Kidney capillary endothelial cell (primary cell): ENCODE measurements at regions not wholly inside any gene's neighbourhood (a gene's known extent, or its start where the extent isn't known, plus 50 kb on each side); places are given as distances from the start of the nearest gene placed in this dataset.
A peak's percentile ranks its signal among the peaks of the same experiment; 100 is the strongest.

Experiments
- DNase-seq: peaks from one replicate; pipeline ENCODE4 v3.0.0-alpha.2; 2018; ENCODE audit warnings: low spot score

DNA sequence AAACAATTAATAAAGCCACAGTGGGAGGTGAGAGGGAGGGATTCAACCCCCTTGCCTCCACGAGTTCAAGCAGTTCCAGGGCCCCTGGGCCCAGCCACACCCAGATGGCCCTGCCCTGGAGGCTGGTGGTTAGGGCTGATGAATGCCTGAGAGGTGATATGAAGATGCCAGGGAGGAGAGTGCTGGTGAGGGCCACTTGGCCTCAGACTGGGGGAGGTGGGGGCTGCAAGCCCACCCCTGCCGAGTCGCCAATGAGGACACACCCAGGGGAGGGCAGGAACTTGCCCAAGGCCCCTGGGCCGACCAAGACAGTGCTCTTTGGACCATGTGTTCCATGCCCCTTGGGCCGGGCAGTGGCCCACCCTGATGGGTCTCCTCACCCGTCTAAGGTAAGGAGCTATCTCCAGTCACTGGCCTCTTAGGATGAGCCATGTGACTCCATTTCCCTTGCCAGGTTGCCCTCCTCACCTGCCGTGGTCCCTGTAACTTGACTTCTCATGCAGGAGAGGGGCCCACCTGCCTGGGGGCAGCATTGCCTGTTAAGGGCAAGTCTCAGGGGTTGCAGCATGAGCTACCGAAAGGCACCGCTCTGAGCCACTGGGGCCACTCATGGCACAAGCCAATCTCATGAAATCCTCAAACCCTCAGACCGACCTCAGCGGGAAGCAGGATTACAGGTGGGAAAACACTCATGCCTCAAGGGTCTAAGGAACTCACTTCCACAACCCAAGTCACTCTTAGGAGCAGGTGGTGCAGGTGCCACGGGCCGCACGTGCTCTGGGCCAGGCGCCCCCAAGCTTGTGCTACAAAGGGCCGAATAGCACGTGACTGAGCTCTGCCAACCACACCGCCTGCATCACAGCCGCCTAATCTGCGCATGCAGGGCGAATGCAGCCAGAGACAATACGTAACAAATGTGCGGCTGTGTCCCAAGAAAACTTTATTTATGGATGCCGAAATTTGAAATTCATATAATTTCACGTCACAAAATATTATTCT lies 147.4 kb upstream of the MLN start:
- no peak for DNase-seq

- no peak for DNase-seq
Observed at GRCh38 chr6:33950472-33950881, 146.7 kb upstream of the MLN start.

- no peak for DNase-seq
Observed at GRCh38 chr6:33949877-33950435, 146.2 kb upstream of the MLN start.

DNA sequence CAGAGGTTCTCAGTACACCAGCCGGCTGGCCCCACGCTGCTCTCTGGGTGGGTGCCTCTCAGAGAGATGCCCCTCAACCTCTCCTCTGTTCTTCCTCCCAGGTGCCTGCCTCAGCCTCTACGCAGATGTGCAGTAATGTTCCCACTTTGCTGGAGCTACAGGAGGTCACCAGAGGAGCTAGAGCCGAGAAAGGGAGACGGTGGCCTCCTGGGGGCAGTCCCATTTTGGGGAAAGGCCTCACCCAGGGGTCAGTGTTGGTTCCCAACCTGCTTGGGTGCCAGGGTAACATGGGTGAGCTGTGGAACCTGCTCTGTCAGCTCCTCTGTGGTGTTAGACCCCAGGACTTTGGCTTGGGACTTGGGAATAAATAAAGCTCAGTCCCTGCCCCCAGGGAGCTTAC lies 145.3 kb upstream of the MLN start:
- no peak for DNase-seq

- DNase-seq, result no peak
Observed at GRCh38 chr6:33947916-33948594, 144.3 kb upstream of the MLN start.

- no peak for DNase-seq
Observed at GRCh38 chr6:33947047-33947446, 143.2 kb upstream of the MLN start.

GRCh38 chr6:33945931-33946330 lies 142.1 kb upstream of the MLN start:
- DNase-seq, result no peak

DNA sequence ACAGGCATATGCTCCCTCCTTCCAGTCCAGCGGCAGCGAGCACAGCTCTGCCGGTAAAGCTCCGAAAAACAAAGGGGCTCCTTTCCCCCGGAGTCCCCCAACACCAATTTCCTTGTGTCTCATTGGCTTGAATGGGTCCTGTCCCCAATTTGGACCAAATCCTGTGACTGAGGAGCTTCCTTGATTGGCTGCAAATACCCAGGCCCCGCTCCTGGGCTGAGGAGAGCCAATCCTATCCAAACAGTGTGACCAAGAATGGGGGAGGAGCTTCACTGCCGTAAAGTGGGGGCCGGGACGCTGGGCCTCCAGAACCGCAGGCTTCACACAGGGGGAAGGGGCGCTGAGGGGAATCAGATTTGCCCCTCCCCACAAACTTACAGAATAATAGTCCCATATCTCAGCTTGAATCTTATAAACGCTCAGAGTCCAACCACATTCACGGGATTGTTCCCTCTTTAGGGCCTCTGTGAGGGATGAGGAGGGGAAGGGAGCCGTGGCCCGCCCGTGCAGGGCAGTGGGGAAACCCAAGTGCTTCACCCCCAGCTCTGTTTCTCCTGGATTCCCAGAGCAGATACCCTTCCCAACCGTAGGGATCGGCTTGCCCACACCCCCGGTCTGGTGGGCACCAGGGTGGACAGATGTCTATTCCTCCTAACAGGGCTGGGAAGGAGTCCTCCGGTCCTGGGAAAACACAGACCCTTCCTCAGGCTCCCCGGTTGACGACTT lies 141.0 kb upstream of the MLN start:
- no peak for DNase-seq

DNA sequence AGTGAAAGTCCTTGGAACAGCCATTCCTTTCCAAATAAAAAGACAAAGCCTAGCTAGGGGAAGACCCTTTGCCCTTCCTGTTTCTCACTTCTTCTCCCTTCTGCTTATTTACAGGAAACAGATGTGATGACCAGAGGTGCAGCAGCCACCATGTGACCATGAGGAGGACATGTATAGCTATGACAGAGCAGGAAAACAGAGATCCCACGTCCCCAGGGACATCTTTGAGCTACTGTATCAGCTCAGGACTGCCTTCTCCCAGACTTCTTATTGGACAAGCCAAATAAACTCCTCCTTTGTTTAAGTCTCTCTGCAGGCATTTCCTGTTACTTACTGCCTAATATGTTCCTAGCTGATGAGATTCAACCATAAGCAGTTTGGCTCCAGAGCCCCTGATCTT lies 133.1 kb upstream of the MLN start:
- DNase-seq, result peak; percentile 47

GRCh38 chr6:33935439-33936080 lies 131.8 kb upstream of the MLN start:
- no peak for DNase-seq

DNA sequence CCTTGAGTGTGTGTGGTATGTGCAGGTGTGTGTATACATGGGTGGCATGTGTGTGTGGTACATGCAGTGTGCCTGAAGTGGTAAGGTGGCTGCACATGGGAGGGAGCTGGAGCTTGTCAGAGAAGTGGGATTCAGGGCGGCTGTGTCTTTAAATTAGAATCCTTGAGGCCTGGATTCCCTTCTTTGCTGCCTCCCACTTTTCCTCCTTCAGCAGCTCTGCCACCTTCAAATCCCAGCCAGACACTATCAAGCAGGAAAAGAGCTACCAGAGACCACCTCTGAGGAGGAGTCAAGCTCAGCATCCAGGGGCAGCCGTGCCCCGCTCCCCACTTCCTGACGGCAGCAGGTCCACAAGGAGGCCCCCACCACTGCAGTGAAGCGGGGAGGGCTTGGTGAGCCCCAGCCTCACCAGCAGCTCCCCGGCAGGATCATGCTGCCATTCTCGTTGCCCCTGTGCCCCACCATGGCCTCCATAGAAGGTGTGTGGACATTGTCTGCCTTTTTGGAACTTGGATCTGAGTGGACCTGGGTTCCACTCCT lies 131.0 kb upstream of the MLN start:
- no peak for DNase-seq

DNA sequence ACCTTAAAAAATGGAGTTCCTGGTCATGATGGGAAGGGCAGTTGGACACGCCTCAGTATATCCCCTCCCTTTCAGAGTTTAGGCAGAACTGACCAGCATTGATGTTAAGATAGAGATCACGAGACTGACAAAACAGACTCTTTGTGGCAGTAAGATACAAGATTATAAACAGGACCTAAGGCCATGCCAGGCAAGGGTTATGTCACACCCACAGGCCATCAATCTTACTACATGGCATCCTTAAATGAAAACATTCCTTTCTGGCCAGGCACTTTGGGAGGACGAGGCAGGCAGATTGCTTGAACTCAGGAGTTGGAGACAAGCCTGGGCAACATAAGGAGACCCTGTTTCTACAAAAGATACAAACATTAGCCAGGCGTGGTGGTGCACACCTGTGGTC lies 129.3 kb upstream of the MLN start:
- DNase-seq, result no peak

GRCh38 chr6:33931799-33932198 lies 128.0 kb upstream of the MLN start:
- no peak for DNase-seq

DNA sequence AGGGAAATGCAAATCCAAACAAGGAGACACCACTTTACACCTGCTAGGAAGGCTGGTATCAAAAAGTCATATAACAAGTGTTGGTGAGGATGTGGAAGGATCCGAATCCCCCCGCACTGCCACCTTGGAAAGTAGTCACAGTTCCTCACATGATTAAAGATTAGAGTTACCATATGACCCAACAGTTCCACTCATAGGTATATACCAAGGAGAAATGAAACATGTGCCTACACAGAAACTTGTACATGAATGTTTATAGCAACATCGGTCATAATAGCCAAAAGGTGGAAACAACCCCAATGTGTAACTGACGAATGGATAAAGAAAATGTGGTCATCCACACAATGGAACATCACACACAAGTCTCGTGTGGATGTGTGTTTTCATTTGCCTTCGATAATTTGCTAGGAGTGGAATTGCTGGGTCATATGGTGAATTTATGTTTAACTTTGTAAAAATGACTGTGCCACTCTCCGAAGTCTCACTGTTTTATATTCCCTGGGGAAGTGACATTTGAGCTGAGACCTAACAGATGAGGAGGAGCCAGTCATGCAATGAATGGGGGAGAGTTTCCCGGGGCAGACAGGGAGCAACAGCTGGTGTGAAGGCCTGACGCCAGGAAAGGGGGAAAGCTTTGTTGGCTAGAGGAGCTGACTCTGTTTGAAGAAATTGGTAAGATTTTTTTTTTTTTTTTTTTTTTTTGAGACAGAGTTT lies 125.9 kb upstream of the MLN start:
- no peak for DNase-seq

DNA sequence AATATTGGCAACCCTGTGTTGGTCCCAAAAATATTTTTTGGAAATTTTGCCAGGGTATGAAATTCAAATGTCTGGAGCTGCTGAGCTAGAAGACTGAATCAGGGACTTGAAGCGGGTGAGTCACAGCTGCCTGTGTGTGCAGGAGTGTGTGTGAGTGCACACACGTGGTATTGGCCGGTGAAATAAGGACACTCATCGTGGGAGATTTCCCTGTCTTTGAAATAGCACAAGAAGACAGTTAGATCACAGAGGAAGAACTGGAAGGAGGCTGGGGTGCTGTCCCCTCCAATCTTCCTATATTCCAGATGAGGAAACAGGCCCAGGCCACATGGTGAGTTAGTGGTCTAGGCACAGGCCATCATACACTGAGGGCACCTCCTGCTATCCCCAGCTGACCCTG lies 123.8 kb upstream of the MLN start:
- DNase-seq, result no peak

- no peak for DNase-seq
Observed at GRCh38 chr6:33927112-33927511, 123.3 kb upstream of the MLN start.

- no peak for DNase-seq
Observed at GRCh38 chr6:33926451-33926850, 122.6 kb upstream of the MLN start.

DNA sequence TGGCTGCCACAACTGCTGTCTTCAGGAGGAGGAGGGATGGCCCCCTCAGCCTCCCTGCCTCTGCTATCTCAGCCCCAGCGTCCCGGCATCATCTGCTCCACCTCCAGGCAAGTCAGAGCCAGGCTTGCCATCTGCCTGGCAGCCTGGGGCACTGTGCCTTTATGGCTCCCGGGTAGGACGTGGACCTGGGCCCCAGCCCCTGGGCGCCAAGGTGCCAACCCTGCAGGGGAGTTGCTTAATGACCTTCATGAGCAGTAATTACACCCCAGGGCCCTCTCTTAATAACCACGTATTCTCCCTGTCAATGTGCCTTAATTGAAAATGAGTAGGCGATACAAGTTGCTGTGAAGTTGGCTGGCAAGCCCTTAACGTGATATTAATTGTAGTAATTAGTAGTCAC lies 122.1 kb upstream of the MLN start:
- no peak for DNase-seq

- no peak for DNase-seq
Observed at GRCh38 chr6:33925210-33925609, 121.4 kb upstream of the MLN start.

DNA sequence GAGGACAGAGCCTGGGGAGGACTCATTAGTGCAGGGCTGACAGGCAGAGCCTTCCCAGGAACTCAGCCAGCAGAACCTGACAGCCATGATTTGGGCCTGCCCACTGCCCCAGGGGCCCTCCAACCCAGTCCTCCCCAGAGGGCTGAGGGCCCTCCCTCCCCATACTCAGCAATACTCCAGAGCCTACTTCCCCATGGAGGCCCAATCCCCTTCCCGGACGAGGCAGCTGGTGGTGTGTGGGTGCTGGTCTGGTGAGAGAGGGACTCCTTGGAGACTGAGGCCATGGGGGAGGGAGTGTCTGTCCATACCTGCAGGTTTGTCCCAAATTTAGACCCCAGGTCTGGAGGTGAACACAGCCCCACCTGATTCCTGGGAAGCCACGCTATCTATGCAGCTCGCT lies 120.9 kb upstream of the MLN start:
- no peak for DNase-seq
